Gastrocnemius medialis (tissue), 4 donors: ENCODE measurements at regions not wholly inside any gene's neighbourhood (a gene's known extent, or its start where the extent isn't known, plus 50 kb on each side); places are given as distances from the start of the nearest gene placed in this dataset.

Source experiments
- POLR2A ChIP-seq, 2 donors: fragments of 450-650 bp; IDR thresholded peaks; one replicate each; pipeline ENCODE4 v1.6.1; 2017; ENCODE audit warnings: antibody characterized with exemption in 2 of 2, mild to moderate bottlenecking in 2 of 2, moderate library complexity in 2 of 2
- TF ChIP-seq, protein P1 (sequence below), 5 experiments: fragments of 450-650 bp in 3 of 5; fragments of 200-600 bp in 2 of 5; sonication (generic) in 2 of 5; IDR thresholded peaks in 4 of 5; conservative IDR thresholded peaks in 1 of 5; 1 replicate in 4 of 5; 2 replicates in 1 of 5; pipeline ENCODE4 v1.5.1; 2016 to 2019; ENCODE audit warnings: antibody characterized with exemption in 5 of 5, mild to moderate bottlenecking in 3 of 5, moderate library complexity in 3 of 5

DNA sequence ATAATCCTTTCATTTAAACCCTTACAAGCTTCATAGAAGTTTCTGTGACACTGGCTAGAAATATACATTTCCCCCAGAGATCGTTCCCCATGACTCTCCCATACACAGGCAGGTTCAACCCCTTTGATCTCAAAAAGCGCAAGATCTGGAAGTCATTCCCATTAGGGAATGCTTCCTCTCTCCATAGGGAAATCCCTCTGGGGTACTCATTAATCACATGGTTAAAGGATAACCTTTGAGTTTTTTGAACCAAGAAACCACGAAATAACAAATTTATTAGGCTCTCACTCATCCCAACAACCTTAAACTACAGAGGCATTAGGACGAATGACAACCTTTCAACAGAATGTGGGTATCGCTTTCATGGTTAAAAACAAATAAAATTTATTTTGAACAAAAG is 211.9 kb upstream of the PRICKLE2 start:
- TF ChIP-seq POLR2A (IDR thresholded peaks at IDR 0.05) = no peak
- TF ChIP-seq, protein P1, sequence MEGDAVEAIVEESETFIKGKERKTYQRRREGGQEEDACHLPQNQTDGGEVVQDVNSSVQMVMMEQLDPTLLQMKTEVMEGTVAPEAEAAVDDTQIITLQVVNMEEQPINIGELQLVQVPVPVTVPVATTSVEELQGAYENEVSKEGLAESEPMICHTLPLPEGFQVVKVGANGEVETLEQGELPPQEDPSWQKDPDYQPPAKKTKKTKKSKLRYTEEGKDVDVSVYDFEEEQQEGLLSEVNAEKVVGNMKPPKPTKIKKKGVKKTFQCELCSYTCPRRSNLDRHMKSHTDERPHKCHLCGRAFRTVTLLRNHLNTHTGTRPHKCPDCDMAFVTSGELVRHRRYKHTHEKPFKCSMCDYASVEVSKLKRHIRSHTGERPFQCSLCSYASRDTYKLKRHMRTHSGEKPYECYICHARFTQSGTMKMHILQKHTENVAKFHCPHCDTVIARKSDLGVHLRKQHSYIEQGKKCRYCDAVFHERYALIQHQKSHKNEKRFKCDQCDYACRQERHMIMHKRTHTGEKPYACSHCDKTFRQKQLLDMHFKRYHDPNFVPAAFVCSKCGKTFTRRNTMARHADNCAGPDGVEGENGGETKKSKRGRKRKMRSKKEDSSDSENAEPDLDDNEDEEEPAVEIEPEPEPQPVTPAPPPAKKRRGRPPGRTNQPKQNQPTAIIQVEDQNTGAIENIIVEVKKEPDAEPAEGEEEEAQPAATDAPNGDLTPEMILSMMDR (IDR thresholded peaks at IDR 0.05 in 4 of 5, conservative IDR thresholded peaks at IDR 0.05 in 1 of 5) = no peak
